ENCODE measurements at regions not wholly inside any gene's neighbourhood (a gene's known extent, or its start where the extent isn't known, plus 50 kb on each side); places are given as distances from the start of the nearest gene placed in this dataset.

DNA sequence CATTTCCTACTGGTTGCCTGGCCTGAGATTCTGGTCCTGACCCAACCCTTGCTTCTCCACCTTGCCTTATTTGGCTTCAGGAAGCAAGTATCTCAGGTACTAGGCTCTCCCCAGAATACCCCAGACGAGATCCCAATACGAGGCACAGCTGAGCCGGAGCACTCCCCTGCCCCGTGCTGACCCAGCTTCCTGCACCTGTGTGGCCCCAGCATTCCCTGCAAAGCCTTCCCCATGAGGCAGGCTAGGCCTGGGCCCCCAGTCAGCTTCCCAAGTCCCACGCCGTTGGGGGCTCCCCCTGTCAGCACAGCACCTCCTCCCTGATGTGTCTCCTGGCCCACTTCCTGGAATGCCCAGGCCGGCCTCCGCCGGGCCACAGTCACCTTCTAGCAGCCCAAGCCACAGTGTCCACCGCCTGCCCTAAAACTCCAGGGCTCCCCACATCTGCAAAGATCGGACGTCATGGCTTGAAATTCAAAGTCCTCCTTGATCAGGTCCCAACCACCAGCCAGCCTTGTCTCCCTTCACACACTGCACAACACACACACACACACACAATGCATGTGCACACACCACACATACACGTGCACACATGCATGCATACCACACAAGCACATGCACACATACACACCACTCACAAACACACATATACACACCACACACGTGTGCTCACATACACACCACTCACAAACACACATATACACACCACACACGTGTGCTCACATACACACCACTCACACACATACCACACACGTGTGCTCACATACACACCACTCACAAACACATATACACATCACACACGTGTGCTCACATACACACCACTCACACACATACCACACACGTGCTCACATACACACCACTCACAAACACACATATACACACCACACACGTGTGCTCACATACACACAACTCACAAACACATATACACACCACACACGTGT lies 78.9 kb upstream of the FOXK1 start:
- H3K27me3 ChIP-seq (replicated peaks in 1 of 7): peaks cover 0 to 15% (median 0%) of the 10 kb centered on the region in 7 donors
- WGBS, 5 donors: 83 to 87% (median 84%) methylated on average over 20 of the region's 20 CpGs
- H3K27ac ChIP-seq: no peak overlapping the region
- H3K4me1 ChIP-seq: no peaks in the 10 kb centered on the region
- no peak for TF ChIP-seq POLR2A (IDR thresholded peaks at IDR 0.05)
- TF ChIP-seq POLR2AphosphoS5 (IDR thresholded peaks at IDR 0.05): no peak
- TF ChIP-seq, protein P1, sequence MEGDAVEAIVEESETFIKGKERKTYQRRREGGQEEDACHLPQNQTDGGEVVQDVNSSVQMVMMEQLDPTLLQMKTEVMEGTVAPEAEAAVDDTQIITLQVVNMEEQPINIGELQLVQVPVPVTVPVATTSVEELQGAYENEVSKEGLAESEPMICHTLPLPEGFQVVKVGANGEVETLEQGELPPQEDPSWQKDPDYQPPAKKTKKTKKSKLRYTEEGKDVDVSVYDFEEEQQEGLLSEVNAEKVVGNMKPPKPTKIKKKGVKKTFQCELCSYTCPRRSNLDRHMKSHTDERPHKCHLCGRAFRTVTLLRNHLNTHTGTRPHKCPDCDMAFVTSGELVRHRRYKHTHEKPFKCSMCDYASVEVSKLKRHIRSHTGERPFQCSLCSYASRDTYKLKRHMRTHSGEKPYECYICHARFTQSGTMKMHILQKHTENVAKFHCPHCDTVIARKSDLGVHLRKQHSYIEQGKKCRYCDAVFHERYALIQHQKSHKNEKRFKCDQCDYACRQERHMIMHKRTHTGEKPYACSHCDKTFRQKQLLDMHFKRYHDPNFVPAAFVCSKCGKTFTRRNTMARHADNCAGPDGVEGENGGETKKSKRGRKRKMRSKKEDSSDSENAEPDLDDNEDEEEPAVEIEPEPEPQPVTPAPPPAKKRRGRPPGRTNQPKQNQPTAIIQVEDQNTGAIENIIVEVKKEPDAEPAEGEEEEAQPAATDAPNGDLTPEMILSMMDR (IDR thresholded peaks at IDR 0.05 in 8 of 11, conservative IDR thresholded peaks at IDR 0.05 in 3 of 11): no peak
- intact Hi-C loops (cut with DNase I; ENCODE audit: low total_unique reads): no loop called here
- H3K36me3 ChIP-seq: no peaks in the 10 kb centered on the region
- H3K9me3 ChIP-seq: no peaks in the 10 kb centered on the region
- no peak overlapping the region for H3K4me3 ChIP-seq
- DNase-seq: no peak

DNA sequence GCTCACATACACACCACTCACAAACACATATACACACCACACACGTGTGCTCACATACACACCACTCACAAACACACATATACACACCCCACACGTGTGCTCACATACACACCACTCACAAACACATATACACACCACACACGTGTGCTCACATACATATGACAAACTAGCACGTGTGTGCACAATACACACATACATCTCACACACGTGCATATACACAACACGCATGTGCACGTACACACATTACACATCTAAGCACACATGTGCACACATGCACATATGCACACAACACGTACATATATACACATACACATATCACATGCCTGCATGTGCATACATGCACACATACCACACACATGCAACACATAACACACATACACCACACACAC lies 78.3 kb upstream of the FOXK1 start:
- peaks cover 0 to 15% (median 0%) of the 10 kb centered on the region in 7 donors for H3K27me3 ChIP-seq (replicated peaks in 1 of 7)
- 95 to 99% (median 96%) methylated on average over 8 of the region's 8 CpGs for WGBS, 5 donors
- H3K27ac ChIP-seq: no peak overlapping the region
- intact Hi-C loops (cut with DNase I; ENCODE audit: low total_unique reads): no loop called here
- H3K4me3 ChIP-seq: no peak overlapping the region
- H3K36me3 ChIP-seq: no peaks in the 10 kb centered on the region
- TF ChIP-seq POLR2A (IDR thresholded peaks at IDR 0.05) (no peak), POLR2AphosphoS5 (IDR thresholded peaks at IDR 0.05) (no peak)
- TF ChIP-seq, protein P1 (IDR thresholded peaks at IDR 0.05 in 8 of 11, conservative IDR thresholded peaks at IDR 0.05 in 3 of 11): no peak
- no peaks in the 10 kb centered on the region for H3K9me3 ChIP-seq
- H3K4me1 ChIP-seq: no peaks in the 10 kb centered on the region
- DNase-seq: no peak

DNA sequence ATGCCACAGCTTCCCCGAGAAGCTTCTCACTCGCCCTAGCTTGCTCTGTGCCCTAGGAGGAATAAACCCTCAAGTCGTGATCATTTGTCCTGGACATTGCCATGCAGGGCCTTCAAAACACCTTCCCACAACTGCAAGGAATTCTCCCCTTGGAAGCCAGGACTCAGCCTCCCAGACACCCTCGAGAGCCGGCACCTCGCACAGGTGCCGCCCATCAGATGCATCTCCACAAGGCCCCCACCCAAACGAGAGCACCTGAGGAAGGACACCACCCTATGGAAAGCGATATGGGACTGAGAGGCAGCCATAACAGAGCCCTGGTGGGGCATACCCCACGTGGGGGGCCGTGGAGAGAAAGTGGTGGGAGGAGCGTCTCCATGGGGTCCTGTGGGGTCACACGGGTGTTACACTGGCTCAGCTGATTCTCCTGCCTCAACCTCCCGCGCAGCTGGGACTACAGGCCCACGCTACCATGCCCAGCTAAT lies 77.6 kb upstream of the FOXK1 start:
- H3K27ac ChIP-seq: no peak overlapping the region
- H3K9me3 ChIP-seq: no peaks in the 10 kb centered on the region
- DNase-seq: no peak
- H3K4me3 ChIP-seq: no peak overlapping the region
- H3K4me1 ChIP-seq: no peaks in the 10 kb centered on the region
- TF ChIP-seq POLR2A (IDR thresholded peaks at IDR 0.05) (no peak), POLR2AphosphoS5 (IDR thresholded peaks at IDR 0.05) (no peak)
- TF ChIP-seq, protein P1 (IDR thresholded peaks at IDR 0.05 in 8 of 11, conservative IDR thresholded peaks at IDR 0.05 in 3 of 11): no peak
- 85 to 92% (median 88%) methylated on average over 9 to 16 of the region's 16 CpGs for WGBS, 5 donors
- H3K27me3 ChIP-seq (replicated peaks in 1 of 7): peaks cover 0 to 15% (median 0%) of the 10 kb centered on the region in 7 donors
- H3K36me3 ChIP-seq: no peaks in the 10 kb centered on the region
- intact Hi-C loops (cut with DNase I; ENCODE audit: low total_unique reads): no loop called here

DNA sequence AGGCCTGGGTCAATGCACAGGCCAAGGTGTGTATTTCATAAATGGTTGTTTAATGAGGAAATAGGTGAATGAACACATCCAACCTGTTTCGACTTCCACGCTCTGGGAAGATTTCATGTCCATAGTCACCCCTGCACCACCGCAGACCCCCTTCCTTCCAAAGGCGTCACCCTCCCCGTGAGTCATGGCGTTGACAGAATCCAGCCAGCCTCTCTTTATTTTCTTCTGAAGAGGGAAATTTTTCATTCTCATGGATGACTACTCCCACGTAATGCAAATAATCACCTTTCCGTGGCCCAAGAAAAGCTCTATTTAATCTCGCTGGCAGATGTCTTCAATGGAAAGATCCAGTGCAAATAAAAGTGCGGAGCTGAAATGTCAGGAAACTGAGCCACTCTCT lies 75.3 kb upstream of the FOXK1 start:
- Histone ChIP-seq H3K27ac (no peak overlapping the region), H3K27me3 (replicated peaks in 1 of 7) (peaks cover 0 to 1% (median 0%) of the 10 kb centered on the region in 7 donors), H3K36me3 (no peaks in the 10 kb centered on the region), H3K4me3 (no peak overlapping the region), H3K4me1 (no peaks in the 10 kb centered on the region), H3K9me3 (no peaks in the 10 kb centered on the region)
- DNase-seq: peak; percentile 27
- intact Hi-C loops (cut with DNase I; ENCODE audit: low total_unique reads): no loop called here
- TF ChIP-seq POLR2AphosphoS5 (IDR thresholded peaks at IDR 0.05) (no peak), POLR2A (IDR thresholded peaks at IDR 0.05) (no peak)
- TF ChIP-seq, protein P1 (IDR thresholded peaks at IDR 0.05 in 8 of 11, conservative IDR thresholded peaks at IDR 0.05 in 3 of 11): no peak
- WGBS, 5 donors: 84 to 90% (median 86%) methylated on average over 10 of the region's 10 CpGs
